Right lung (tissue), 2 donors: ENCODE measurements at regions not wholly inside any gene's neighbourhood (a gene's known extent, or its start where the extent isn't known, plus 50 kb on each side); places are given as distances from the start of the nearest gene placed in this dataset.
A peak's percentile ranks its signal among the peaks of the same experiment; 100 is the strongest.
"Not testable (repeated sequence)": the region's sequence is repeated elsewhere in the genome, so short reads cannot be mapped to it uniquely, and the experiment has no call there.

Source experiments
- DNase-seq, 2 donors: peaks; one replicate each; pipeline ENCODE4 v3.0.0-alpha.2; 2013

- peak; percentile 18 to 20 for DNase-seq
These were observed 557.3 kb downstream of the TMTC2 start for GRCh38 chr12:83244001-83244400.

GRCh38 chr12:83233987-83234386, 547.3 kb downstream of the TMTC2 start:
- DNase-seq, result not testable (repeated sequence)

GRCh38 chr12:83226960-83227359, 540.3 kb downstream of the TMTC2 start:
- DNase-seq, result not testable (repeated sequence)

- no peak for DNase-seq
These were observed 539.1 kb downstream of the TMTC2 start for GRCh38 chr12:83225806-83226205.

GRCh38 chr12:83224012-83224411, 537.3 kb downstream of the TMTC2 start:
- no peak for DNase-seq

GRCh38 chr12:83220774-83221173, 534.1 kb downstream of the TMTC2 start:
- DNase-seq, result no peak

- DNase-seq, result no peak
These were observed 529.5 kb downstream of the TMTC2 start for GRCh38 chr12:83216230-83216629.

GRCh38 chr12:83214185-83214584, 527.5 kb downstream of the TMTC2 start:
- no peak for DNase-seq

GRCh38 chr12:83210933-83211332, 524.2 kb downstream of the TMTC2 start:
- DNase-seq, result no peak

GRCh38 chr12:83199069-83199468, 512.4 kb downstream of the TMTC2 start:
- DNase-seq, result no peak

- DNase-seq, result no peak
These were observed 511.7 kb downstream of the TMTC2 start for GRCh38 chr12:83198291-83199015.

- DNase-seq, result no peak
These were observed 510.8 kb downstream of the TMTC2 start for GRCh38 chr12:83197483-83197914.

- no peak for DNase-seq
These were observed 510.1 kb downstream of the TMTC2 start for GRCh38 chr12:83196694-83197350.

GRCh38 chr12:83190631-83191390, 504.1 kb downstream of the TMTC2 start:
- DNase-seq, result no peak

GRCh38 chr12:83186419-83186818, 499.7 kb downstream of the TMTC2 start:
- no peak for DNase-seq

GRCh38 chr12:83185241-83185640, 498.5 kb downstream of the TMTC2 start:
- DNase-seq, result peak; percentile 19 to 23
